Activated CD8-positive, alpha-beta T cell treated with anti-CD3 and anti-CD28 coated beads for 36 hours (primary cell): ENCODE measurements at regions not wholly inside any gene's neighbourhood (a gene's known extent, or its start where the extent isn't known, plus 50 kb on each side); places are given as distances from the start of the nearest gene placed in this dataset.

Source experiments
- ATAC-seq: fragments of 200-7000 bp; cut with Tn5 transposase; one replicate; pipeline ENCODE4 v1.10.0; 2021; ENCODE audit warnings: mild to moderate bottlenecking, moderate library complexity
- CTCF ChIA-PET: fragments of 350-600 bp; sonication (Branson Sonifier 250); formaldehyde crosslinking; loops from one replicate; lab custom pipeline; 2021; ENCODE audit warnings: antibody characterized with exemption; lab: Charles Lee
- POLR2A ChIA-PET: fragments of 350-600 bp; sonication (Branson Sonifier 250); formaldehyde crosslinking; loops from one replicate; lab custom pipeline; 2021; ENCODE audit warnings: antibody characterized with exemption; lab: Charles Lee
- DNase-seq: peaks from one replicate; pipeline ENCODE4 v3.0.0-alpha.2; 2020
- H3K27ac Mint-ChIP-seq: one replicate; pipeline ENCODE4 v1.8.0; 2021; ENCODE audit warnings: mild to moderate bottlenecking, mixed read lengths
- H3K27me3 Mint-ChIP-seq: one replicate; pipeline ENCODE4 v1.8.0; 2021; ENCODE audit warnings: mixed read lengths
- H3K36me3 Mint-ChIP-seq: one replicate; pipeline ENCODE4 v1.8.0; 2021; ENCODE audit warnings: low read depth, mixed read lengths
- H3K4me1 Mint-ChIP-seq: one replicate; pipeline ENCODE4 v1.8.0; 2021; ENCODE audit warnings: low read depth, mixed read lengths
- H3K4me3 Mint-ChIP-seq: one replicate; pipeline ENCODE4 v1.8.0; 2021; ENCODE audit warnings: mild to moderate bottlenecking, moderate library complexity, mixed read lengths
- H3K9me3 Mint-ChIP-seq: one replicate; pipeline ENCODE4 v1.8.0; 2021; ENCODE audit warnings: mixed read lengths
- intact Hi-C: fragments of 100-400 bp; cut with micrococcal nuclease; formaldehyde crosslinking; loops from one replicate; pipeline ENCODE4 v1.10.0; 2022
- TF ChIP-seq, protein P1 (sequence below): fragments of 200-600 bp; IDR thresholded peaks from one replicate; pipeline ENCODE4 v1.8.0; 2022; ENCODE audit warnings: antibody characterized with exemption, mild to moderate bottlenecking

DNA sequence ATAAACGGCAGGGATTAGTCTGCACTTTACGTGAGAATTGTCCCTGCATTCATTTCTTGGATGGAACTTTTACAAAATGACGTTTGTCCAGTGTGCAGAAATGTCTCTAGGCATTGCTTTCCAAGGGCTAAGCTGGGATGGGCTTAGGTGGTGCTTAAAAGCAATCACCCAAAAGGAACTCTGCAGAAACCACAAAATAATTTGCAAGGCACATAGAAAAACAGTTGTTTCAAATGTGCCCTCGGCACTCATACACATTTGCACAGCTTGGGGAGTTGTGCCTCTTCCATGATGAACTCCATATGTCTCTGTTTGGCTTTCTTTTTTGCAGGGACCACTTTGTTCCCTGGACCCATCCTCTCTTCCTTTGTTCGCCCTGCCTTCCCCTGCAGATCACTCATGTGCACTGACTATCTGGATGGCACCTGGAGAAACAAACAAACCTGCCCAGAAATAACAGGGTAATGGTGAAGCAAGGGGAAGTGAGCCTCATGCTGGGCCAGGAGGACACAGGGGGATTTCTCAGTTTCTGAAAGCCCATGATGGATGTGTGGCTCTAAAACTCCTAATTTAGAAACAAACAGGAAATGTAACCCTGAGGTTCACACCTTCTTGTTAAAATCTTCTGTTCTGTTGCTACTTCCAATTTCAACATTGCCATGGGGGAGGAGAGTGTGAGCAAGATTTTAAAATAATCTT is 150.2 kb downstream of the SNX19 start:
- Mint-ChIP-seq H3K27me3 (peaks cover under 1% of the 10 kb centered on the region), H3K27ac (no peak overlapping the region), H3K9me3 (no peaks in the 10 kb centered on the region), H3K4me1 (peaks cover 6% of the 10 kb centered on the region), H3K4me3 (no peak overlapping the region), H3K36me3 (no peaks in the 10 kb centered on the region)
- ATAC-seq, result peak; percentile 30
- TF ChIP-seq, protein P1, sequence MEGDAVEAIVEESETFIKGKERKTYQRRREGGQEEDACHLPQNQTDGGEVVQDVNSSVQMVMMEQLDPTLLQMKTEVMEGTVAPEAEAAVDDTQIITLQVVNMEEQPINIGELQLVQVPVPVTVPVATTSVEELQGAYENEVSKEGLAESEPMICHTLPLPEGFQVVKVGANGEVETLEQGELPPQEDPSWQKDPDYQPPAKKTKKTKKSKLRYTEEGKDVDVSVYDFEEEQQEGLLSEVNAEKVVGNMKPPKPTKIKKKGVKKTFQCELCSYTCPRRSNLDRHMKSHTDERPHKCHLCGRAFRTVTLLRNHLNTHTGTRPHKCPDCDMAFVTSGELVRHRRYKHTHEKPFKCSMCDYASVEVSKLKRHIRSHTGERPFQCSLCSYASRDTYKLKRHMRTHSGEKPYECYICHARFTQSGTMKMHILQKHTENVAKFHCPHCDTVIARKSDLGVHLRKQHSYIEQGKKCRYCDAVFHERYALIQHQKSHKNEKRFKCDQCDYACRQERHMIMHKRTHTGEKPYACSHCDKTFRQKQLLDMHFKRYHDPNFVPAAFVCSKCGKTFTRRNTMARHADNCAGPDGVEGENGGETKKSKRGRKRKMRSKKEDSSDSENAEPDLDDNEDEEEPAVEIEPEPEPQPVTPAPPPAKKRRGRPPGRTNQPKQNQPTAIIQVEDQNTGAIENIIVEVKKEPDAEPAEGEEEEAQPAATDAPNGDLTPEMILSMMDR, result no peak
- ChIA-PET POLR2A (no interaction called here), CTCF (no interaction called here)
- intact Hi-C loops, result no loop called here
- no peak for DNase-seq

DNA sequence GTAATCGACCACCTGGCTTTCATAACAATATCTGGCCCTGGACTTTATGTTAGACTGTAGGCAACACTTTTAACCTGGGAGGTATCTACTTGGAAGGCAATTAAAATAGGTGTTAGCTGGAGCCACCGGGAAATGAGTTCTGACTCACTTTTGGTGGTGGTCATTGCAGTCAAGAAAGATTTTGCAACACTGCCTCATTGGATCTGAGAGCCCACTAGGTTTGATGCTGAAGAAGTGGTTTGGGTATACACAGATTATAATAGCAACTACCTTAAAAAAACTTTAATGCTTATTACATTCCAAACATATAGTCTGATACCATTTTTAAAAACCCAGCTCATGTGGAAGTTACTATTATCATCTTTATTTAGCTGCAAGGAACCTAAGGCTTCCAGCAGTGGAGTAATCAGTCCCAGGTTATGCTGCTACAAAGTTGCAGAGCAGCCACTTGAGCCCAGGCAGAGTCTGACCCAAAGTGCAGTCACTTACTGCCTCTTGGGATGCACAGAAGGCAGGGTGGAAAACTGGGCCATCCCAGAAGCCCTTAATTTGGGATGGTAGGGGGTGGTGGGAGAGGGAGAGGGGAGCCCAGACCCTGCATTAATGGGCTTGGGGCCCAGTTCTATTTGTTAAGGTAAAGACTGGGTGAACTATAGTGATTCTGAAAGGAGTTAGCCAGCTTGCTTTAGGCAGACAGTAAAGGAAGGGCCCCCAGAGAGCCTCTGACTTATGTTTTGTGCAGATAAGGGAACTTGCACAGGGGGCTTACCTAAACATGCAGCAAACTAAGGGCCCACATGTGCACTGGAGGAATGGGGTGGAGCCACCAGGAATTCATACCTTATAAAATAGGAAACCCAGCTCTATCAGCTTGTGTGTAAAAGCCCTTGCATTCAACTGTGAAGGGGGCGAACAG is 149.4 kb downstream of the SNX19 start:
- ATAC-seq, result no peak
- Mint-ChIP-seq H3K36me3 (no peaks in the 10 kb centered on the region), H3K27me3 (peaks cover 1% of the 10 kb centered on the region), H3K4me1 (peaks cover 6% of the 10 kb centered on the region), H3K27ac (no peak overlapping the region), H3K4me3 (no peak overlapping the region), H3K9me3 (no peaks in the 10 kb centered on the region)
- ChIA-PET POLR2A (no interaction called here), CTCF (no interaction called here)
- intact Hi-C loops, result no loop called here
- DNase-seq, result no peak
- TF ChIP-seq, protein P1, result no peak

DNA sequence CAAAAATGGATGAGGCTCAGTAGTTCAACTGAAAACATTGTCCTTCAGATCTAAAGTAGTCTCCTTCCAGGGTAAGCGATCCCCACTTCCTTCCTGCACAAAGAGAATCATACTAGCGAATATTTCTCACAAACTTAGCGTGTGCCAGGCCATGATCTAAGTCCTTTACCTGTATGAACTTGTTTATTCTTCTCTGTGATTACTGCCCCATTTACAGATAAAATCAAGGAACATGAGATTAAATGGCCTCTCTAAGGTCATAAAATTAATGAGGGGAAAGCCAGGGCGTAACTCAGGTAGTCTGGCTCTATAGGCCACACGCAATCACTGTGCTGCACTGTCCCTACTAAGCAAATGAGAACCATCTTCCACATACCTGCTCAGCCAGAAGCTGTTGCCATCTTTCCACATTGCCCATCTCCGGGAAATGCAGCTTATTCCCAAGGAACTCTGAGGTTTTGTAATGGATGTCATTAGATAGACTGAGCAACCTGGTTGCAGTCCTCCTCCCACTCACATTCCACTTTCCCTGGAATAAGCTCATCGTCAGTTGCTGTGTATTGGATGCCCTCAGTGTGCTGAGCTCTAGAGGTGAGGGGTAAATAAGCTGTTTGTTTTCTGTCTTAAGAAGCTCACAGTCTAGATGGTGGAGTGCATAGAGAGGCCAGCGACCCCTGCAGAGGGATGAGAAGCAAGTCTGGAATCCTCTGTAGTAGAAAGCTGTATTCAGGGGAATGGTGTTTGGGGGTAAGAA is 146.3 kb downstream of the SNX19 start:
- H3K36me3 Mint-ChIP-seq, result no peaks in the 10 kb centered on the region
- H3K9me3 Mint-ChIP-seq, result no peaks in the 10 kb centered on the region
- ATAC-seq (no peak), DNase-seq (no peak)
- POLR2A ChIA-PET, result no interaction called here
- peaks cover 6% of the 10 kb centered on the region for H3K4me1 Mint-ChIP-seq
- CTCF ChIA-PET, result no interaction called here
- H3K27me3 Mint-ChIP-seq, result peaks cover 1% of the 10 kb centered on the region
- H3K27ac Mint-ChIP-seq, result no peak overlapping the region
- no peak overlapping the region for H3K4me3 Mint-ChIP-seq
- TF ChIP-seq, protein P1, result no peak
- intact Hi-C loops, result no loop called here

DNA sequence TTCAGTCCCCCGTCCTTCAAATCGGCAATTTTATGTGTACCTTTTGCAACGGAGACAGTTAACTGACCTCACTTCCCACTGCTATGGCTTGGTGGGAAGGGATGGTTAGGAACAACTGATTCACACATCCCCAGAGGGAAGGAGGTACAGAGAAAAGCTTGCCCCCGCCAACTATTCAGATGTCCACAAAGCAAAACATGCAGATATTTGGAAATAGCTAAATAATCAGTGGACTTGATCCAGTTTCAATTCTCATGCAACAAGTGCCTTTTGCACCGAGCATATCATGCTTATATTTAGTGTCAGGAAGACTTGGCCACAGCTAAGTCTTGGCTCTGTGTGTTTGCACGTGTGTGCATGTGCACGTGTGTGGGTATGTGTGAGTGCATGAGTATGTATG is 144.6 kb downstream of the SNX19 start:
- TF ChIP-seq, protein P1, result no peak
- DNase-seq (no peak), ATAC-seq (no peak)
- Mint-ChIP-seq H3K9me3 (no peaks in the 10 kb centered on the region), H3K27ac (no peak overlapping the region), H3K27me3 (peaks cover 5% of the 10 kb centered on the region), H3K4me3 (no peak overlapping the region), H3K4me1 (no peaks in the 10 kb centered on the region), H3K36me3 (no peaks in the 10 kb centered on the region)
- ChIA-PET POLR2A (no interaction called here), CTCF (no interaction called here)
- intact Hi-C loops, result no loop called here
